D721Med (cell line): ENCODE measurements at regions not wholly inside any gene's neighbourhood (a gene's known extent, or its start where the extent isn't known, plus 50 kb on each side); places are given as distances from the start of the nearest gene placed in this dataset.

Source experiments
- DNase-seq: peaks from one replicate; pipeline ENCODE4 v3.0.0; 2011; ENCODE audit warnings: low spot score; ENCODE audit not compliant: insufficient read length
- FAIRE-seq: peaks from 2 replicates; lab custom pipeline; 2011; peaks lifted over from hg19 to GRCh38; lab: Jason Lieb, UNC
- TF ChIP-seq, protein P1 (sequence below): IDR thresholded peaks from 2 replicates; pipeline ENCODE4 v1.5.1; 2012; ENCODE audit warnings: mild to moderate bottlenecking, control low read depth; ENCODE audit not compliant: insufficient read depth; ENCODE audit errors: missing control alignments

DNA sequence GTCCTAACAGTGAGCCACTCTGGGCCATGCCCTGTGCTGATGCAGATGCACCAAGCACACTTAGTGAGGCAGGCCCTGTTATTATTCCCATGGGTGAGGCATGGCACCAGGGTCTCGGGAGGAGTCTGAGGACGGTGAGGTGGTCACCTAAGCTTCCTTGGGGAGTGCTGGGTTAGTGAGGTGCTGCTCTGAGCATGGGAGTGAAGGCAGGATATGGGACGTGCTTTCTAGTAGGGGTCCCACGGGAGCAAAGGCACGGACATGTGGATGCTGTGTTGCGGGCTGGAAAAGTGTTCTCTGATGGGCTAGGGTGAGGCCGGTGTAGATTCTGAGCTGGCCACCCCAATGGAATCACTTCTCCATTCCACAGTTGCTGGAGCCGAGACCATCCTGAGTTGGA is 77.5 kb upstream of the CSF3R start:
- FAIRE-seq (no peak), DNase-seq (no peak)
- TF ChIP-seq, protein P1, sequence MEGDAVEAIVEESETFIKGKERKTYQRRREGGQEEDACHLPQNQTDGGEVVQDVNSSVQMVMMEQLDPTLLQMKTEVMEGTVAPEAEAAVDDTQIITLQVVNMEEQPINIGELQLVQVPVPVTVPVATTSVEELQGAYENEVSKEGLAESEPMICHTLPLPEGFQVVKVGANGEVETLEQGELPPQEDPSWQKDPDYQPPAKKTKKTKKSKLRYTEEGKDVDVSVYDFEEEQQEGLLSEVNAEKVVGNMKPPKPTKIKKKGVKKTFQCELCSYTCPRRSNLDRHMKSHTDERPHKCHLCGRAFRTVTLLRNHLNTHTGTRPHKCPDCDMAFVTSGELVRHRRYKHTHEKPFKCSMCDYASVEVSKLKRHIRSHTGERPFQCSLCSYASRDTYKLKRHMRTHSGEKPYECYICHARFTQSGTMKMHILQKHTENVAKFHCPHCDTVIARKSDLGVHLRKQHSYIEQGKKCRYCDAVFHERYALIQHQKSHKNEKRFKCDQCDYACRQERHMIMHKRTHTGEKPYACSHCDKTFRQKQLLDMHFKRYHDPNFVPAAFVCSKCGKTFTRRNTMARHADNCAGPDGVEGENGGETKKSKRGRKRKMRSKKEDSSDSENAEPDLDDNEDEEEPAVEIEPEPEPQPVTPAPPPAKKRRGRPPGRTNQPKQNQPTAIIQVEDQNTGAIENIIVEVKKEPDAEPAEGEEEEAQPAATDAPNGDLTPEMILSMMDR, result no peak

DNA sequence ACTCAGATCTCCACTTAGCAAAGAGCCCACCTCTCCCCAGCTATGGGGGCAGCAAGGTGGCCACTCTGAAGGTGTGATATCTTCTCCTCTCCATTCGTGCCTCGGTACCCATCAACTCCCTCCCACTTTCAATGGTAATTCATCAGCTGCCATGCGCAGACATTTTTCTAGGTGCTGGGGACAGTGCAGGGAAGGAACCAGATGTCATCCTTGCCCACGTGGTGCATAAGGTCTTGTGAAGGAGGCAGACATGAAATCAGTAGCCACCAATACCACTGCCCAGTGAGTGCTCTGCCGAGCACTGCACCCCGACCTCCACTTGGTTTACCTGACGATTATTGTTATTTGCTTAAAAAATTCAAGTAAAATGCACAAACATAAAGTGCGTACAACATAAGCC is 76.3 kb upstream of the CSF3R start:
- TF ChIP-seq, protein P1, result no peak
- FAIRE-seq (no peak), DNase-seq (no peak)

DNA sequence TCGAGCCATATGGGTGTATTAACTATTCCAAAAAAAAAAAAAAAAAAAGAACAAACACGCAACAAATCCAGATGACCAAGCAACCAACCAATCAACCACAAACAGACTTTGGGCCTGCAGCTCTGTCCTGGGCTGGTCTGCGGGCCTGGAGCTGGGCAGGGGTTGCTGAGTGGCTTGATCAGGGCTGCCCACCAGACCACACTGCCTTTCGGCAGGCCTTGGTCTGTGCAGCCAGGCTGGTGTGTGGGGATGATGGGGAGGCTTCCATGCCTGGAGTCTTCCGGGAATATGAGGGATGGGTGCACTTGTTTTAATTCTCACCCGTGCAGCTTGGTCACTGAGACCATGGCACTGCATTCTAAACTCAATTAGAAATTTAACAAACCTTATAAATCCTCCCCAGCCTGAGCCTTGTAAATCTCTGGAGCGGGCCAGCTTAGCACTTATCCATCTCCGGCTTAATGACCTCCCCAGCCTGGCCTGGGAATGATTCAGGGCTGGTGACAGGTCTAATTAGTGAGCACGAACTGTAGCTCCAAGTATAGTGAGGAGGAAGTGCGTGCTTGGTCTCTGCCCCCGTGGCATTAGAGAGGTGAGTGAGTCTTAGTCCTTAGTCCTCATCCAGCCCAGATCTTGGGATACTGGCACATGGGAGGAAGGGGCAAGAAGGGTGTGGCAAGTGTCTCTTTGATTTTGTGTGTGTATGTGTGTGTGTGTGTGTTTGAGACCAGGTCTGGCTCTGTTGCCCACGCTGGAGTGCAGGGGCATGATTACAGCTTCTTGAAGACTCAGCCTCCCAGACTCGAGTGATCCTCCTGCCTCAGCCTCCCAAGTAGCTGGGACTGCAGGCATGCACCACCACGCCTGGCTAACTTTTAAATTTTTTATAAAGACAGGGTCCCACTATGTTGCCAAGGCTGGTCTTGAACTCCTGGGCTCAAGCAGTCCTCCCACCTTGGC is 74.6 kb upstream of the CSF3R start:
- FAIRE-seq (peak; percentile 64), DNase-seq (peak; percentile 86)
- TF ChIP-seq, protein P1, result no peak

DNA sequence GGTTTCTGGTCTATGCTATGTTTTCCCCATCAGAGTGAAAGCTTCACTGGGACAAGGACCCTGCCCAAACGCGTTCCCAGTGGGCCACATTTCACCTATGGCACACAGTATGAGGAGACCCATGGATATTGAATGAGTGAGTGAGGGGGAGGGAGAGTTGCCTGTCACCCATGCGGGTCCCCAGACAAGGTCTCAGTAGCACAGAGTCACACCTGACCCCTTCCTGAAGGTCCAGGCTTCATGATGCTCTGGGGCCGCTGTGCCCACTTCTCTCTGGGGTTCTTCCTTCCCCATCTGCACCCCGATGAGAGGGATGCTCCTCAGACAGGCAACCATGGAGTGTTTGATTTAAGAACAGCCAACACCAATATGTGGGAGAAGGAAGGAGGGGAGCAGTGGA is 72.3 kb upstream of the CSF3R start:
- FAIRE-seq, result no peak
- DNase-seq, result no peak
- TF ChIP-seq, protein P1, result no peak

DNA sequence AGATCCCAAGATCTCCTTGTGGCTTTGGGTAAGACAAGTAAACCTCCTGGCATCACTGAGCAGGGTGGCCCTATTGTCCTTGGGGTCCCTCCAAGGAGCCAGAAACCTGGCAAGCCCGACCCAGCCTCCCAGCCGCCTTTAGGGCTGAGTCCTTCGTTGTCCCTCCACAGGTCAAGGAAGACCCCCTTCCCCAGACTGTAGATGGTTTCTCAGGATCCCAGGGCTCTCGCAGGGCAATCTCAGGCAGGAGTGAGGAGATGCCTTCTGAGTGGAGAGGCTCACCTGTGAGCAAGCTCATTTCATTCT is 71.6 kb upstream of the CSF3R start:
- no peak for DNase-seq

DNA sequence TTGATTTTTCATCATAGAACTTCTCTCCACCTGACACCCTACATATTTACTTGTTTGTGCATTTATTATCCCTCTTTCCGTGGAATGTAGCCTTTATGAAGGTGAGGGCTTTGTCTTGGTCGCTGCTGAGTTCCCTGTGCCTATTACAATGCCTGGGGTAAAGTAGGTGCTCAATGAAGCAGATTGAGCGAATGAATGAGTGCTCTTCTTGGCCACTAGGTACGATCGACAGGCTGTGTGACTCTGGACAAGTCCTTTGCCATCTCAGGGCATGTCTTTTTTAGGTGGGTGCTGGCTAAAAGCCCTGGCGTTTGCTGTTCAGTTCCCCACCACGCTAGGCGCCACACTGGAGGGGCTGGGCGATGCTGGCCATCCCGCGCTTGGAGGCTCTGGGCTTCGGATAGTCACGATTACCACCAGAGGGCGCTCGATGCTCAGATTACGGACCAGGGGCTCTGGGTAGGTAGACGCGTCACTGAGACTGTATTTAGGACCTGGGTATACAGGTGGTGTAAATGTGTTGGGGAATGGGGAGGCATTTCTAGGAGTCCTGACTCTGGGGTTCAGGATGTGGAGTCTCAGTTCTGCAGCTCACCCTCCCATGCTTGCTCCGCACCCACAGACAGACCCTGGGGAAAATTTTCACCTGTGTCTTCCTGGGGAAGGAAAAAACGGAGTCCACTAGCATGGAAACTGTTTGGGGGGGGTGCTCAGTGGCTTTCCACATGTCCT is 71.0 kb upstream of the CSF3R start:
- FAIRE-seq, result no peak
- DNase-seq, result no peak
- TF ChIP-seq, protein P1, result peak; percentile 88

More for the DNA sequence above, 71.6 kb upstream of the CSF3R start:
- no peak for FAIRE-seq
- TF ChIP-seq, protein P1, result no peak
